OCI-LY3 (cell line): ENCODE measurements at regions not wholly inside any gene's neighbourhood (a gene's known extent, or its start where the extent isn't known, plus 50 kb on each side); places are given as distances from the start of the nearest gene placed in this dataset.

ENCODE experiments used
- CTCF ChIP-seq: fragments of 200-600, 300-600 bp; sonication (generic); IDR thresholded peaks from 2 replicates; pipeline ENCODE4 v1.5.1; 2014; ENCODE audit warnings: antibody characterized with exemption, low read length, low read depth
- EZH2phosphoT487 ChIP-seq: fragments of 200-600 bp; shearing (Covaris generic); IDR thresholded peaks from 2 replicates; pipeline ENCODE4 v1.6.1; 2018; ENCODE audit warnings: antibody characterized with exemption, mixed run types, low read depth

DNA sequence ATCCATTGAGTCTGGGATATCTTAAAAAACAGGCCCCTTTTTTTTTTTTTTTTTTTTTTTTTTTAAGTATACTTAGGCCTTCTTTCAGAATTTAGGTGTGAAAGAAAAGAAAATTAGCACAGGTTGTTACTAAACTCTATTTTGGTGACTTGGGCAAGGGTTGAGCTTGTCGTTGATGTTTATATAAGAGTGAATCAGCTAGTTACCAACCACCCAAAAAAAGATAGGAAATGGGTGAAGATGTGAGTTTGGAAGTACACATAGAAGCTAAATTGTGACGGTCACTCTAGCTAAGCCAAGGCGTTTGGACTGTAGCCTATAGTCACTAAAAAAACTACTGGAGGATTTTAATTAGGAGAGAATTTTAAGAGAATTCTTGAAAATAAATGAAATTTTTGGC is 1247.2 kb downstream of the AACS start:
- TF ChIP-seq CTCF: no peak
- no peak for TF ChIP-seq EZH2phosphoT487
